ENCODE measurements at regions not wholly inside any gene's neighbourhood (a gene's known extent, or its start where the extent isn't known, plus 50 kb on each side); places are given as distances from the start of the nearest gene placed in this dataset.

DNA sequence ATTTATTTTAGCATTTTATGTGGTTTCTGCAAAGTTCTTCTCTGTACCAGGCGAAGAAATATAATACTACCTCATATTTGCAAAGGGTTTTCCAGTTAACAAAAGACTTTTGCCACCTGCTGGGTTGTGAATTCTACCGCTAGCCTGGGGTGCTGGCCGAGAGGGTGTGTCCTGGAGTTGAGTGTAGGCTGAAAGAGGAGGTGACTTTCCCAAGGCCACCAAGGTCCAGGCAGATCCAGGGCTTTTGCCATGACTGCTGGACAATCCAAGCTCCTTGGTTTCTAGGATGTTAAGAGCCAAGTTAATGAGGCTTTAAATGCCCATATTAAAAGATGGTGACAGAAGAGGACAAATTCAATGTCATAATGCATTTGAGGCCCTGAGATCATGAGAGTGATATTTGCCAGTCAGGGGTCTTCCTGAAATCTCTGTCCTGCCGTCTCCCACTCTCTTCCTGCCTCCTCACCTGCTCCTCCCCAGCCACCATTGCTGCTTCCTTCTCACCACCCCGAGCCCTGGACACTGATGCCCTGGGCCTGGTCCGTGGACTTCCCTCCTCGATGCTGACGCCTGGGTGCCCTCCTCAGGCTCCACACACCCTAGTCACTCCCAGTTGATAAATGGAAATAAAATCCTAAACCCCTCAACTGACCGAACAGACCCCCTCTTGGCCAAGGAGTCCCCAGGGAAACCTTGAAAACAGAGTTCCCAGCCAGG lies 825.6 kb downstream of the TBC1D22A start:
- Histone ChIP-seq H3K36me3 (ENCODE audit: control insufficient read depth, insufficient read depth, low read length) (no peaks in the 10 kb centered on the region), H3K9ac (ENCODE audit: low read depth, low read length) (no peak overlapping the region), H4K20me1 (ENCODE audit: insufficient read depth, low read length) (no peaks in the 10 kb centered on the region), H3K4me2 (ENCODE audit: low read depth, low read length) (no peak overlapping the region), H3K56ac (ENCODE audit: extremely low read depth, insufficient read depth, low read length) (no peak overlapping the region), H2BK15ac (ENCODE audit: low read depth, low read length) (no peak overlapping the region), H4K91ac (ENCODE audit: insufficient read depth, low read depth, low read length) (no peak overlapping the region), H2AK9ac (replicated peaks; ENCODE audit: low read depth, low read length, poor library complexity) (no peak overlapping the region), H3K9me3 (ENCODE audit: control insufficient read depth, insufficient read depth, low read length) (peaks cover 37% of the 10 kb centered on the region), H2AFZ (replicated peaks; ENCODE audit: low read length, poor library complexity) (no peak overlapping the region), H3K23ac (ENCODE audit: low read depth, low read length) (no peak overlapping the region), H3K4me1 (ENCODE audit: control insufficient read depth, insufficient read depth, low read length) (no peaks in the 10 kb centered on the region), H3K9me1 (ENCODE audit: insufficient read depth, low read length) (no peaks in the 10 kb centered on the region), H3K79me1 (ENCODE audit: low read depth in 1 of 2, low read length in 2 of 2) (no peaks in the 10 kb centered on the region), H4K8ac (ENCODE audit: low read depth in 2 of 2, low read length in 2 of 2) (no peak overlapping the region), H2BK20ac (ENCODE audit: low read depth, low read length) (no peak overlapping the region), H2BK5ac (ENCODE audit: low read depth, low read length, poor library complexity, severe bottlenecking) (no peak overlapping the region), H2AK5ac (ENCODE audit: low read depth, low read length) (no peak overlapping the region), H3K18ac (ENCODE audit: low read depth, low read length) (no peak overlapping the region), H3K27ac (ENCODE audit: insufficient read depth, low read length) (no peak overlapping the region), H2BK120ac (ENCODE audit: low read depth, low read length) (no peak overlapping the region), H4K5ac (ENCODE audit: low read depth, low read length) (no peak overlapping the region), H3K27me3 (ENCODE audit: control insufficient read depth, insufficient read depth, low read length) (no peaks in the 10 kb centered on the region), H3K4ac (ENCODE audit: low read depth, low read length) (no peak overlapping the region), H3K14ac (replicated peaks; ENCODE audit: low read depth, low read length) (no peak overlapping the region), H3K4me3 (ENCODE audit: insufficient read depth, low read depth, low read length) (no peak overlapping the region)
- CTCF ChIA-PET = no interaction called here
- dilution Hi-C loops (cut with HindIII; ENCODE audit: low sequenced_read_pairs, unreplicated experiment) (no loop called here), in situ Hi-C loops (cut with MboI; ENCODE audit: low sequenced_read_pairs) (no loop called here), intact Hi-C loops (cut with micrococcal nuclease) (no loop called here)
- 67% methylated on average over 2 of the region's 9 CpGs; no CpG with 5 or more reads in 1 of the 2 experiments for whole genome bisulfite sequencing, 2 experiments (ENCODE audit: extremely low coverage in 2 of 2, insufficient read length in 1 of 2)
- no peak for TF ChIP-seq RAD21 (IDR thresholded peaks at IDR 0.05; ENCODE audit: low read length)
- BruUV-seq (replicated peaks) = no TSS peak
- POLR2A ChIA-PET (ENCODE audit: unreplicated experiment) = no interaction called here
- DNase-seq = no peak
- no peak for ATAC-seq (ENCODE audit: low read depth)

Measured in IMR-90 (cell line).